GM19328 (cell line): ENCODE measurements at regions not wholly inside any gene's neighbourhood (a gene's known extent, or its start where the extent isn't known, plus 50 kb on each side); places are given as distances from the start of the nearest gene placed in this dataset.
"Not testable (repeated sequence)": the region's sequence is repeated elsewhere in the genome, so short reads cannot be mapped to it uniquely, and the experiment has no call there.

Experiments used
- ATAC-seq: cut with Tn5 transposase; IDR thresholded peaks from one replicate; pipeline ENCODE4 v1.9.1; 2021; ENCODE audit warnings: mild to moderate bottlenecking, moderate library complexity; ENCODE audit not compliant: unreplicated experiment

- ATAC-seq, result no peak
Observed at GRCh38 chr20:22106308-22106938, 401.0 kb downstream of the PAX1 start.

GRCh38 chr20:22101606-22102005 is 396.1 kb downstream of the PAX1 start:
- no peak for ATAC-seq

- ATAC-seq, result no peak
Observed at GRCh38 chr20:22100686-22101085, 395.2 kb downstream of the PAX1 start.

- ATAC-seq, result no peak
Observed at GRCh38 chr20:22099348-22099747, 393.9 kb downstream of the PAX1 start.

GRCh38 chr20:22098511-22098910 is 393.0 kb downstream of the PAX1 start:
- no peak for ATAC-seq

GRCh38 chr20:22093122-22093521 is 387.7 kb downstream of the PAX1 start:
- no peak for ATAC-seq

GRCh38 chr20:22088882-22089281 is 383.4 kb downstream of the PAX1 start:
- ATAC-seq, result no peak

GRCh38 chr20:22080985-22081384 is 375.5 kb downstream of the PAX1 start:
- ATAC-seq, result no peak

GRCh38 chr20:22074635-22075034 is 369.2 kb downstream of the PAX1 start:
- no peak for ATAC-seq

GRCh38 chr20:22071841-22072240 is 366.4 kb downstream of the PAX1 start:
- no peak for ATAC-seq

GRCh38 chr20:22070610-22071058 is 365.2 kb downstream of the PAX1 start:
- ATAC-seq, result no peak

GRCh38 chr20:22063753-22064152 is 358.3 kb downstream of the PAX1 start:
- ATAC-seq, result no peak

- no peak for ATAC-seq
Observed at GRCh38 chr20:22062874-22063273, 357.4 kb downstream of the PAX1 start.

GRCh38 chr20:22060610-22061009 is 355.1 kb downstream of the PAX1 start:
- no peak for ATAC-seq

GRCh38 chr20:22058746-22059145 is 353.3 kb downstream of the PAX1 start:
- ATAC-seq, result no peak

- no peak for ATAC-seq
Observed at GRCh38 chr20:22055981-22056380, 350.5 kb downstream of the PAX1 start.

GRCh38 chr20:22052025-22052650 is 346.7 kb downstream of the PAX1 start:
- ATAC-seq, result no peak

- not testable (repeated sequence) for ATAC-seq
Observed at GRCh38 chr20:22045956-22046507, 340.6 kb downstream of the PAX1 start.

- no peak for ATAC-seq
Observed at GRCh38 chr20:22027423-22027822, 322.0 kb downstream of the PAX1 start.

GRCh38 chr20:22020201-22020600 is 314.7 kb downstream of the PAX1 start:
- no peak for ATAC-seq

GRCh38 chr20:22008456-22008855 is 303.0 kb downstream of the PAX1 start:
- ATAC-seq, result no peak

- ATAC-seq, result no peak
Observed at GRCh38 chr20:22006306-22006705, 300.8 kb downstream of the PAX1 start.
